SK-N-SH (cell line): ENCODE measurements at regions not wholly inside any gene's neighbourhood (a gene's known extent, or its start where the extent isn't known, plus 50 kb on each side); places are given as distances from the start of the nearest gene placed in this dataset.
A peak's percentile ranks its signal among the peaks of the same experiment; 100 is the strongest.

Experiments used
- CTCF ChIA-PET: fragments of 300-600, 350-600 bp; formaldehyde crosslinking; extraction: SDS; loops from one replicate; lab custom pipeline; 2021; lab: Yijun Ruan, JAX
- POLR2A ChIA-PET: fragments of 350-600 bp; sonication (Branson Sonifier 250); formaldehyde crosslinking; extraction: SDS; loops from one replicate; lab custom pipeline; 2020; ENCODE audit warnings: antibody characterized with exemption, inconsistent platforms; lab: Yijun Ruan, JAX
- DNase-seq: peaks from one replicate; pipeline ENCODE4 v3.0.0; 2012
- H2AFZ ChIP-seq: fragments of 200-600 bp; sonication (generic); 2 replicates; pipeline ENCODE4 v1.8.1; 2016; ENCODE audit warnings: antibody characterized with exemption, mild to moderate bottlenecking, low read depth
- H3F3A ChIP-seq: fragments of 200-600 bp; sonication (generic); replicated peaks from 2 replicates; pipeline ENCODE3; 2016; ENCODE audit warnings: antibody characterized with exemption, mild to moderate bottlenecking; ENCODE audit not compliant: insufficient read depth
- H3K27ac ChIP-seq, 2 experiments: fragments of 200-500 bp in 1 of 2; fragments of 200-600 bp in 1 of 2; sonication (Bioruptor generic) in 1 of 2; sonication (generic), shearing (Covaris generic) in 1 of 2; 2 replicates each; pipeline versions ENCODE4 v1.5.1 to v1.6.1; 2014 to 2016; ENCODE audit warnings: low read depth in 2 of 2, inconsistent platforms in 1 of 2, low read length in 1 of 2, mild to moderate bottlenecking in 1 of 2, mixed read lengths in 1 of 2
- H3K27me3 ChIP-seq: fragments of 200-600 bp; sonication (generic), shearing (Covaris generic); 2 replicates; pipeline ENCODE4 v1.6.1; 2016; ENCODE audit warnings: mixed run types; ENCODE audit not compliant: insufficient read depth
- H3K36me3 ChIP-seq, 2 experiments: fragments of 200-500 bp in 1 of 2; fragments of 200-600 bp in 1 of 2; sonication (Bioruptor generic) in 1 of 2; sonication (generic) in 1 of 2; replicated peaks in 1 of 2; 2 replicates each; pipeline versions ENCODE3 to v1.5.1; 2014 to 2016; ENCODE audit warnings: low read length in 1 of 2, mild to moderate bottlenecking in 1 of 2; ENCODE audit not compliant: insufficient read depth in 2 of 2, control insufficient read depth in 1 of 2
- H3K4me1 ChIP-seq, 2 experiments: fragments of 200-500 bp in 1 of 2; fragments of 200-600 bp in 1 of 2; sonication (Bioruptor generic) in 1 of 2; sonication (generic), shearing (Covaris generic) in 1 of 2; 2 replicates each; pipeline versions ENCODE4 v1.5.1 to v1.6.1; 2014 to 2016; ENCODE audit warnings: low read depth in 1 of 2, low read length in 1 of 2, mixed run types in 1 of 2; ENCODE audit not compliant: insufficient read depth in 2 of 2, control insufficient read depth in 1 of 2
- H3K4me2 ChIP-seq: fragments of 200-600 bp; sonication (generic), shearing (Covaris generic); 2 replicates; pipeline ENCODE4 v1.6.1; 2017; ENCODE audit warnings: mixed run types
- H3K4me3 ChIP-seq, 2 experiments: fragments of 200-500 bp in 1 of 2; fragments of 200-600 bp in 1 of 2; sonication (Bioruptor generic) in 1 of 2; sonication (generic), shearing (Covaris generic) in 1 of 2; 2 replicates each; pipeline versions ENCODE4 v1.5.1 to v1.8.1; 2014 to 2016; ENCODE audit warnings: low read depth in 2 of 2, inconsistent platforms in 1 of 2, low read length in 1 of 2, mild to moderate bottlenecking in 1 of 2, mixed read lengths in 1 of 2, moderate library complexity in 1 of 2
- H3K79me2 ChIP-seq: fragments of 200-600 bp; sonication (generic); 2 replicates; pipeline ENCODE4 v1.8.1; 2017; ENCODE audit warnings: mild to moderate bottlenecking; ENCODE audit not compliant: insufficient read depth
- H3K9ac ChIP-seq: fragments of 200-600 bp; sonication (generic); 2 replicates; pipeline ENCODE4 v1.6.1; 2017; ENCODE audit warnings: mixed run types
- H3K9me2 ChIP-seq: fragments of 200-600 bp; sonication (generic); 2 replicates; pipeline ENCODE4 v1.6.1; 2017; ENCODE audit warnings: mixed run types
- H3K9me3 ChIP-seq: fragments of 200-600 bp; sonication (generic); 2 replicates; pipeline ENCODE4 v1.6.1; 2017; ENCODE audit warnings: mixed run types, mild to moderate bottlenecking, moderate library complexity
- H4K20me1 ChIP-seq: fragments of 200-600 bp; sonication (generic); 2 replicates; pipeline ENCODE4 v1.6.1; 2017; ENCODE audit warnings: mild to moderate bottlenecking, mixed run types; ENCODE audit not compliant: insufficient read depth
- EP300 ChIP-seq, 2 experiments: IDR thresholded peaks; 2 replicates each; pipeline versions ENCODE4 v1.4.0 to v1.6.1; 2012; ENCODE audit warnings: borderline replicate concordance in 1 of 2, low read depth in 1 of 2, low read length in 1 of 2
- GATA2 ChIP-seq: sonication (generic); formaldehyde crosslinking; IDR thresholded peaks from 2 replicates; pipeline ENCODE4 v1.5.0; 2020; ENCODE audit warnings: mild to moderate bottlenecking, missing genetic modification reagents
- JUND ChIP-seq: IDR thresholded peaks from 2 replicates; pipeline ENCODE4 v1.4.0; 2012
- NRF1 ChIP-seq: IDR thresholded peaks from 2 replicates; pipeline ENCODE4 v1.6.1; 2012; ENCODE audit warnings: low read depth, mild to moderate bottlenecking, low read length
- RAD21 ChIP-seq: IDR thresholded peaks from 2 replicates; pipeline ENCODE4 v1.6.1; 2012; ENCODE audit warnings: mild to moderate bottlenecking, low read length
- RCOR1 ChIP-seq: fragments of 150-350 bp; IDR thresholded peaks from 2 replicates; pipeline ENCODE4 v1.6.1; 2017; ENCODE audit warnings: antibody characterized with exemption, low read length
- RFX5 ChIP-seq: IDR thresholded peaks from 2 replicates; pipeline ENCODE4 v1.6.1; 2012; ENCODE audit warnings: mild to moderate bottlenecking, improper control_type of control experiment, low read length
- SMC3 ChIP-seq: IDR thresholded peaks from 2 replicates; pipeline ENCODE4 v1.6.1; 2012; ENCODE audit warnings: low read depth, low read length, improper control_type of control experiment
- TCF12 ChIP-seq: IDR thresholded peaks from 2 replicates; pipeline ENCODE4 v1.4.0; 2012
- WGBS: methylation state at CpG from one replicate; pipeline ENCODE4 v1.1.6; 2017; ENCODE audit warnings: low lambda C conversion rate; 5-methylcytosine and 5-hydroxymethylcytosine counted together
- TF ChIP-seq, protein P1 (sequence below): fragments of 150-350 bp; IDR thresholded peaks from 2 replicates; pipeline ENCODE4 v1.6.1; 2017; ENCODE audit warnings: antibody characterized with exemption, low read length, low read depth, borderline replicate concordance
- TF ChIP-seq, protein P2 (sequence below): fragments of 150-350 bp; IDR thresholded peaks from 2 replicates; pipeline ENCODE4 v1.6.1; 2016; ENCODE audit warnings: mild to moderate bottlenecking, low read depth, low read length
- TF ChIP-seq, protein P3 (sequence below): IDR thresholded peaks from 2 replicates; pipeline ENCODE4; 2012

DNA sequence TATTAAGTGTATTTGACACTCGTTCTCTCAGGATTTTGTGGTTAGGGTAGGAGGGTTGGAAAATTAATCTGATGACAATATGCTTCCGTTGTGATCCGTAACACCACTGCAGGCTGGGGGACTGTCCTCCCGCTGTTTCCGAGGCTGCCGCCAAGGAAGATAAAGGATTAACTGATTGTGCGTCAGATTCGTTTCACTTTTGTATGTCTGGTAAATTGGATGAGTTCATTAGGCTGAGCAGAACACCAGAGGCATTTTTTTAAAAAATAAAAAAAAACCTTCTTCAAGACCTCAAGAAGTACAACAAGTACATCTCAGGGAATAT, 486.7 kb upstream of the SALL1 start:
- DNase-seq: peak; percentile 53
- Histone ChIP-seq H3K27ac (peak overlapping the region in 1 of 2 experiments; percentile 63; a peak in 2 of 4 replicates), H3K9ac (peak overlapping the region; percentile 35), H3K4me1 (peaks cover 23 to 27% of the 10 kb centered on the region in 2 experiments), H3K79me2 (no peaks in the 10 kb centered on the region), H2AFZ (peak overlapping the region; percentile 84; the same call in 1 of the 2 replicates), H3K9me3 (no peaks in the 10 kb centered on the region), H3K4me2 (peak overlapping the region; percentile 70), H3K36me3 (no peaks in the 10 kb centered on the region), H3F3A (peaks cover 16% of the 10 kb centered on the region), H3K4me3 (peak overlapping the region; percentile 32 to 46; a peak in 3 of 4 replicates), H4K20me1 (no peaks in the 10 kb centered on the region), H3K9me2 (no peaks in the 10 kb centered on the region), H3K27me3 (no peaks in the 10 kb centered on the region)
- 8% methylated on average over 8 of the region's 8 CpGs for whole genome bisulfite sequencing
- TF ChIP-seq RFX5 (0 out of 2 replicates have a peak, but pooled peaks have one; percentile 24), GATA2 (CRISPR knock-in tag) (peak; percentile 74), TCF12 (0 out of 2 replicates have a peak, but pooled peaks have one; percentile 8), RCOR1 (peak; percentile 38; the same call in 1 of the 2 replicates), EP300 (IDR thresholded peaks at IDR 0.05; ENCODE audit: borderline replicate concordance in 1 of 2, low read depth in 1 of 2, low read length in 1 of 2) (peak in 1 of 2 experiments; percentile 54; a peak in 1 of 4 replicates), NRF1 (no peak)
- TF ChIP-seq, protein P1, sequence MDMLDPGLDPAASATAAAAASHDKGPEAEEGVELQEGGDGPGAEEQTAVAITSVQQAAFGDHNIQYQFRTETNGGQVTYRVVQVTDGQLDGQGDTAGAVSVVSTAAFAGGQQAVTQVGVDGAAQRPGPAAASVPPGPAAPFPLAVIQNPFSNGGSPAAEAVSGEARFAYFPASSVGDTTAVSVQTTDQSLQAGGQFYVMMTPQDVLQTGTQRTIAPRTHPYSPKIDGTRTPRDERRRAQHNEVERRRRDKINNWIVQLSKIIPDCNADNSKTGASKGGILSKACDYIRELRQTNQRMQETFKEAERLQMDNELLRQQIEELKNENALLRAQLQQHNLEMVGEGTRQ: no peak
- TF ChIP-seq, protein P2, sequence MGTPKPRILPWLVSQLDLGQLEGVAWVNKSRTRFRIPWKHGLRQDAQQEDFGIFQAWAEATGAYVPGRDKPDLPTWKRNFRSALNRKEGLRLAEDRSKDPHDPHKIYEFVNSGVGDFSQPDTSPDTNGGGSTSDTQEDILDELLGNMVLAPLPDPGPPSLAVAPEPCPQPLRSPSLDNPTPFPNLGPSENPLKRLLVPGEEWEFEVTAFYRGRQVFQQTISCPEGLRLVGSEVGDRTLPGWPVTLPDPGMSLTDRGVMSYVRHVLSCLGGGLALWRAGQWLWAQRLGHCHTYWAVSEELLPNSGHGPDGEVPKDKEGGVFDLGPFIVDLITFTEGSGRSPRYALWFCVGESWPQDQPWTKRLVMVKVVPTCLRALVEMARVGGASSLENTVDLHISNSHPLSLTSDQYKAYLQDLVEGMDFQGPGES: no peak
- ChIA-PET POLR2A (no interaction called here), CTCF (interaction anchor here (0.8 to 2.3 kb wide), 5 partner anchors 12 to 135 kb away, joined by 3 to 11 read pairs (median 3); no protein-coding TSS in a partner anchor)

DNA sequence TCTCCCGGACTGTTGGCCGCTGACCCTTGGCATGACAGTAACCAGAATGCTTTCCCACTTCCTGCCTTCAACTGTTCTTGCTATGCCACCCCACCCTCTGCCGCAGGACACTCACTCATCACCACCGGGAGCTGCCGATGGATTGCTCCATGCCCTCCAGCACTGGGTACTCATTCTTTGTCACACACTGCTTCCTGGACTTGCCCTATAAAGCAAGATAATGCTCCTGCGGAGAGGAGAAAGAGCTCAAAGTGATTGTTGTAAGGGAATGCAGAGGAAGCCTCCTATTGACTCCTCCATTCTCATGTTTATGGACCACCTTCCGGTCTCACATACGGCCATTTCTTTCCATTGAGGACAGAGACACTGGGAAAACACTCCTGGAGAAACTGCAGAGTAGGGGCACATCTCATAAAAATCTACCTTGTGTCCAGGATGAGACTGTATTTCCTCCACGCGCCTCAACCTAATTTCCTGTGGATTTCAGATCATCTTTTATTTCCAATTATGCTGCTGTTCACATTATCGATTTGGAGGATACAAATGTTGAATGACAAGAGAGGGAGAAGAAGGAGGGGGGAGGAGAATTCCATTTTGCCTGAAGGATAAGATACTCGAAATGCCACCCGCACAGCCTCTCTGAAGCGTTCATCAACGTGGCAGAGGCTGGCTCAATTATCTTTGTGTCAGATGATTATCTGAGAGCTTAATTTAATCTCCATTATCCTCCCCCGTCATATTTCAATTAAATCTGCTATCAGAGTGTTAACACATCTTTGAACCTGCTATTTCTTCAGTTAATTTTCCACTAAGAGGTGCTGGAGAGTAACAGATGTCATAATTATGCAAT, 486.1 kb upstream of the SALL1 start:
- no peaks in the 10 kb centered on the region for H4K20me1 ChIP-seq
- POLR2A ChIA-PET: no interaction called here
- H3F3A ChIP-seq: peaks cover 16% of the 10 kb centered on the region
- H3K27me3 ChIP-seq: no peaks in the 10 kb centered on the region
- H3K27ac ChIP-seq: peak overlapping the region in 1 of 2 experiments; percentile 63; a peak in 3 of 4 replicates
- peak overlapping the region; percentile 70 for H3K4me2 ChIP-seq
- no peaks in the 10 kb centered on the region for H3K79me2 ChIP-seq
- peak overlapping the region; percentile 84; the same call in 1 of the 2 replicates for H2AFZ ChIP-seq
- peak overlapping the region; percentile 32 to 46 for H3K4me3 ChIP-seq
- no peaks in the 10 kb centered on the region for H3K36me3 ChIP-seq
- no peaks in the 10 kb centered on the region for H3K9me3 ChIP-seq
- no peaks in the 10 kb centered on the region for H3K9me2 ChIP-seq
- peak; percentile 59 for TF ChIP-seq TCF12
- TF ChIP-seq EP300 (IDR thresholded peaks at IDR 0.05; ENCODE audit: borderline replicate concordance in 1 of 2, low read depth in 1 of 2, low read length in 1 of 2): peak; percentile 27 to 28; a peak in 1 of 4 replicates
- TF ChIP-seq, protein P3, sequence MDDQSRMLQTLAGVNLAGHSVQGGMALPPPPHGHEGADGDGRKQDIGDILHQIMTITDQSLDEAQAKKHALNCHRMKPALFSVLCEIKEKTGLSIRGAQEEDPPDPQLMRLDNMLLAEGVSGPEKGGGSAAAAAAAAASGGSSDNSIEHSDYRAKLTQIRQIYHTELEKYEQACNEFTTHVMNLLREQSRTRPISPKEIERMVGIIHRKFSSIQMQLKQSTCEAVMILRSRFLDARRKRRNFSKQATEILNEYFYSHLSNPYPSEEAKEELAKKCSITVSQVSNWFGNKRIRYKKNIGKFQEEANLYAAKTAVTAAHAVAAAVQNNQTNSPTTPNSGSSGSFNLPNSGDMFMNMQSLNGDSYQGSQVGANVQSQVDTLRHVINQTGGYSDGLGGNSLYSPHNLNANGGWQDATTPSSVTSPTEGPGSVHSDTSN: peak; percentile 66
- no peak for TF ChIP-seq SMC3
- no peak for TF ChIP-seq JUND
- peak; percentile 7 for TF ChIP-seq RAD21
- WGBS: 19% methylated on average over 16 of the region's 16 CpGs
- DNase-seq: peak; percentile 48
- H3K9ac ChIP-seq: peak overlapping the region; percentile 35
- CTCF ChIA-PET: interaction anchor here (1.0 to 2.3 kb wide), 3 partner anchors 12 to 135 kb away, joined by 3 to 11 read pairs (median 4); no protein-coding TSS in a partner anchor
- H3K4me1 ChIP-seq: peaks cover 23 to 27% of the 10 kb centered on the region in 2 experiments
